CD4-positive, alpha-beta T cell (primary cell): ENCODE measurements at regions not wholly inside any gene's neighbourhood (a gene's known extent, or its start where the extent isn't known, plus 50 kb on each side); places are given as distances from the start of the nearest gene placed in this dataset.

ENCODE experiments used
- ATAC-seq: fragments of 200-7000 bp; cut with Tn5 transposase; one replicate; pipeline ENCODE4 v1.10.0; 2022; ENCODE audit warnings: mild to moderate bottlenecking; ENCODE audit not compliant: poor library complexity
- CTCF ChIA-PET: fragments of 350-600 bp; sonication (Branson Sonifier 250); formaldehyde crosslinking; loops from one replicate; lab custom pipeline; 2021; ENCODE audit warnings: antibody characterized with exemption, inconsistent platforms; lab: Charles Lee
- POLR2A ChIA-PET: fragments of 350-600 bp; sonication (Branson Sonifier 250); formaldehyde crosslinking; loops from one replicate; lab custom pipeline; 2021; ENCODE audit warnings: antibody characterized with exemption, inconsistent platforms; lab: Charles Lee
- DNase-seq, 14 experiments: peaks; one replicate each; pipeline ENCODE4 v3.0.0-alpha.2; 2013 to 2020; ENCODE audit warnings: mixed read lengths in 2 of 14
- H3K27ac ChIP-seq, 2 donors: one replicate each; pipeline versions ENCODE4 v1.5.1 to v1.7.0; 2013; ENCODE audit warnings: low read length in 2 of 2, low read depth in 1 of 2, mild to moderate bottlenecking in 1 of 2
- H3K27me3 ChIP-seq, 2 experiments: 1 replicate in 1 of 2; 2 replicates in 1 of 2; pipeline versions ENCODE4 v1.6.1 to v1.7.0; 2013; ENCODE audit warnings: low read length in 2 of 2, control low read depth in 1 of 2, mild to moderate bottlenecking in 1 of 2, moderate library complexity in 1 of 2; ENCODE audit not compliant: insufficient read depth in 2 of 2, control insufficient read depth in 1 of 2
- H3K36me3 ChIP-seq: one replicate; pipeline ENCODE4 v1.6.1; 2013; ENCODE audit warnings: low read length, control low read depth; ENCODE audit not compliant: insufficient read depth
- H3K4me1 ChIP-seq: one replicate; pipeline ENCODE4 v1.6.1; 2013; ENCODE audit warnings: low read length, control low read depth; ENCODE audit not compliant: insufficient read depth
- H3K4me3 ChIP-seq: one replicate; pipeline ENCODE4 v1.5.1; 2013; ENCODE audit warnings: mild to moderate bottlenecking, low read length, moderate library complexity
- H3K9me3 ChIP-seq, 2 experiments: 1 replicate in 1 of 2; 2 replicates in 1 of 2; pipeline versions ENCODE4 v1.6.1 to v1.7.0; 2013; ENCODE audit warnings: low read length in 2 of 2, mild to moderate bottlenecking in 2 of 2, control low read depth in 1 of 2, moderate library complexity in 1 of 2; ENCODE audit not compliant: control insufficient read depth in 1 of 2, insufficient read depth in 1 of 2
- H3K27ac Mint-ChIP-seq: one replicate; pipeline ENCODE4 v1.8.0; 2020; ENCODE audit warnings: mixed read lengths
- H3K27me3 Mint-ChIP-seq: one replicate; pipeline ENCODE4 v1.8.0; 2021; ENCODE audit warnings: mixed read lengths
- H3K36me3 Mint-ChIP-seq: one replicate; pipeline ENCODE4 v1.8.0; 2021; ENCODE audit warnings: low read depth, mixed read lengths
- H3K4me1 Mint-ChIP-seq: one replicate; pipeline ENCODE4 v1.8.0; 2021; ENCODE audit warnings: low read depth, mixed read lengths
- H3K4me3 Mint-ChIP-seq: one replicate; pipeline ENCODE4 v1.8.0; 2020; ENCODE audit warnings: mild to moderate bottlenecking, mixed read lengths
- H3K9me3 Mint-ChIP-seq: one replicate; pipeline ENCODE4 v1.8.0; 2020; ENCODE audit warnings: mixed read lengths
- CTCF ChIP-seq: fragments of 200-600 bp; IDR thresholded peaks from one replicate; pipeline ENCODE4 v1.8.0; 2022; ENCODE audit warnings: antibody characterized with exemption, mild to moderate bottlenecking
- intact Hi-C, 2 experiments: fragments of 100-400 bp; cut with DNase I in 1 of 2; cut with micrococcal nuclease in 1 of 2; formaldehyde crosslinking; loops; one replicate each; pipeline versions ENCODE4 v1.15.1 to v1.9.0; 2023 to 2025; cut with DNase I, micrococcal nuclease

DNA sequence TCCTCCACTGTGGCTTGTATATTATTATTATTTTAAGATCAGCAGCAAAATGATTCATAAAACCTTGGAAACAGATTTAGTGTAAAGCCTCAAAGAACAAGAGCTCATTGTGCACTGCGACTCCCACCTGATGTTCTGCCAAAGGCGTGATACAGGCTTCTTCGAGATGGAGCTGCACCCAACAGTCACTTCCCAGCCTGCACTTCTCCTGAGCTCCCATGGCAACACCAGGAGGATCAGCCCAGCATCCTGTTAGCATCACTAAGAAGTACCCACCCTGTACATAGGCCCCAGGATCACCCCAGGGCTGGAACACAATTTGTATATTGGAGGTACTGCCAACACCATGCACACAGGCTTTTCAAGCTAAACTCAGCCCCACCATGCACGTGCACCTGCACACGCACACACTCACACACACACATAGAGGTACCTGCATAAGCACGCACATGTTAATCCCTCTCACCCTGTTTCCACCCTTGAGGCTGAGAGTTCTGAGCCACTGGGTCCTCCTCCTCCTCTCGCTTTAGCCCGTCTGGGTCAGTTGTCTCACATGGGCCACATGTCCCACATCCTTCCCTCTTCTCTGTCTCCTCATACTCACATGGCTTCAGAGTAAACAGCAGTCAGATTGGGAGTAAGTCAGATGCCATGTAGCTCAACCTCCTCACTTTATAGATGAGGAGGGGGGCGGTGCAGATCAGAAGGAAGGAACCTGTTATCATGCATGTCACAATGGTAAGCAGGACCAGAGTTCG is 281.9 kb upstream of the POU3F1 start:
- intact Hi-C loops: no loop called here
- ChIA-PET POLR2A (no interaction called here), CTCF (no interaction called here)
- H3K9me3 Mint-ChIP-seq: no peaks in the 10 kb centered on the region
- no peaks in the 10 kb centered on the region for H3K36me3 Mint-ChIP-seq
- no peak for TF ChIP-seq CTCF
- H3K4me3 Mint-ChIP-seq: no peak overlapping the region
- no peaks in the 10 kb centered on the region for H3K4me1 Mint-ChIP-seq
- ATAC-seq (no peak), DNase-seq (no peak)
- Histone ChIP-seq H3K27ac (no peak overlapping the region), H3K27me3 (peaks cover 13 to 15% of the 10 kb centered on the region in 2 experiments), H3K4me1 (no peaks in the 10 kb centered on the region), H3K9me3 (no peaks in the 10 kb centered on the region), H3K4me3 (no peak overlapping the region), H3K36me3 (no peaks in the 10 kb centered on the region)
- H3K27ac Mint-ChIP-seq: no peak overlapping the region
- peaks cover 25% of the 10 kb centered on the region for H3K27me3 Mint-ChIP-seq

DNA sequence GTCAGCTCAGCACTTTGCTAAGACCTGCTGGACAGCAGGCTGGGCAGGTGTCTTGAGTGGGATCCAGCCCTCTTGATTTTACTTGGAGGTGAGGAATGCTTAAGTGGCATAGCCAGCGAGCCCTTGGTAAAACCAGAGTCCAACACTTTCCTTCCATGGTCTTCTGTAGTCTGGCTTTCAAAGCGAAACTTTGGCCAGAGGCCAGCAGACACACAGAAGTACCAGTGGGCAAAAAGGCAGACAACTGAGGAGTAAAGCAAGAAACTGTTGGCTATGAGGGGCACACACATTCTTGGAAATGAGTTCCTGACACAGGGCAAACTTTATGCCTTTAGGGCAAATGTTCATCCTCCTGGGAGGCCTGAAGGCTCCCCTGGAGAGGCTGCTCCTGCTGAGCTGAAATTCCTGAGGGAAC is 281.0 kb upstream of the POU3F1 start:
- CTCF ChIA-PET: no interaction called here
- Mint-ChIP-seq H3K4me3 (no peak overlapping the region), H3K36me3 (no peaks in the 10 kb centered on the region), H3K9me3 (no peaks in the 10 kb centered on the region), H3K27me3 (peaks cover 34% of the 10 kb centered on the region), H3K4me1 (no peaks in the 10 kb centered on the region), H3K27ac (no peak overlapping the region)
- TF ChIP-seq CTCF: no peak
- Histone ChIP-seq H3K27ac (no peak overlapping the region), H3K9me3 (no peaks in the 10 kb centered on the region), H3K4me3 (no peak overlapping the region), H3K27me3 (peaks cover 16 to 18% of the 10 kb centered on the region in 2 experiments), H3K36me3 (no peaks in the 10 kb centered on the region), H3K4me1 (no peaks in the 10 kb centered on the region)
- intact Hi-C loops: no loop called here
- ATAC-seq: no peak
- POLR2A ChIA-PET: no interaction called here
- DNase-seq: no peak

GRCh38 chr1:38326856-38327255 is 280.3 kb upstream of the POU3F1 start:
- no peaks in the 10 kb centered on the region for H3K4me1 ChIP-seq
- no peaks in the 10 kb centered on the region for H3K4me1 Mint-ChIP-seq
- TF ChIP-seq CTCF: no peak
- H3K27ac Mint-ChIP-seq: no peak overlapping the region
- ChIA-PET POLR2A (no interaction called here), CTCF (no interaction called here)
- H3K27me3 Mint-ChIP-seq: peaks cover 37% of the 10 kb centered on the region
- H3K27ac ChIP-seq: no peak overlapping the region
- intact Hi-C loops: no loop called here
- no peaks in the 10 kb centered on the region for H3K9me3 Mint-ChIP-seq
- no peaks in the 10 kb centered on the region for H3K9me3 ChIP-seq
- H3K27me3 ChIP-seq: peaks cover 16 to 18% of the 10 kb centered on the region in 2 experiments
- no peak overlapping the region for H3K4me3 ChIP-seq
- ATAC-seq (no peak), DNase-seq (no peak)
- H3K4me3 Mint-ChIP-seq: no peak overlapping the region
- H3K36me3 ChIP-seq: no peaks in the 10 kb centered on the region
- no peaks in the 10 kb centered on the region for H3K36me3 Mint-ChIP-seq
